GM10266 (cell line): ENCODE measurements at regions not wholly inside any gene's neighbourhood (a gene's known extent, or its start where the extent isn't known, plus 50 kb on each side); places are given as distances from the start of the nearest gene placed in this dataset.

ENCODE experiments used
- DNase-seq: peaks from one replicate; pipeline ENCODE4 v3.0.0; 2012; ENCODE audit errors: extremely low spot score
- CTCF ChIP-seq: IDR thresholded peaks from 2 replicates; pipeline ENCODE4 v1.5.1; 2012; ENCODE audit warnings: mild to moderate bottlenecking, low read depth; ENCODE audit not compliant: control insufficient read depth, insufficient read depth; ENCODE audit errors: missing control alignments

- no peak for TF ChIP-seq CTCF
- DNase-seq: no peak
These were observed 254.1 kb upstream of the RXFP2 start for GRCh38 chr13:31485183-31485582.

- no peak for DNase-seq
- no peak for TF ChIP-seq CTCF
These were observed 253.7 kb upstream of the RXFP2 start for GRCh38 chr13:31485651-31486051.

- DNase-seq: no peak
- TF ChIP-seq CTCF: no peak
These were observed 244.0 kb upstream of the RXFP2 start for GRCh38 chr13:31495336-31495735.

- no peak for DNase-seq
- TF ChIP-seq CTCF: no peak
These were observed 240.1 kb upstream of the RXFP2 start for GRCh38 chr13:31499274-31499673.

GRCh38 chr13:31503626-31504025 lies 235.7 kb upstream of the RXFP2 start:
- TF ChIP-seq CTCF: no peak
- DNase-seq: no peak

GRCh38 chr13:31504918-31505317 lies 234.4 kb upstream of the RXFP2 start:
- TF ChIP-seq CTCF: no peak
- no peak for DNase-seq

- TF ChIP-seq CTCF: no peak
- no peak for DNase-seq
These were observed 227.0 kb upstream of the RXFP2 start for GRCh38 chr13:31512331-31512730.

GRCh38 chr13:31514932-31515331 lies 224.4 kb upstream of the RXFP2 start:
- no peak for TF ChIP-seq CTCF
- no peak for DNase-seq
